Smooth muscle cell (in vitro differentiated cells): ENCODE measurements at regions not wholly inside any gene's neighbourhood (a gene's known extent, or its start where the extent isn't known, plus 50 kb on each side); places are given as distances from the start of the nearest gene placed in this dataset.

Experiments
- DNase-seq: peaks from one replicate; lab custom pipeline; 2025; ENCODE audit not compliant: unreplicated experiment; lab: John Stamatoyannopoulos, UW
- H2AFZ ChIP-seq: fragments of 200-600 bp; sonication (generic); 2 replicates; pipeline ENCODE4 v1.6.0; 2016; ENCODE audit warnings: antibody characterized with exemption, low read depth, mild to moderate bottlenecking
- H3F3A ChIP-seq: fragments of 200-600 bp; sonication (generic); 2 replicates; pipeline ENCODE4 v1.6.0; 2017; ENCODE audit warnings: antibody characterized with exemption, low read depth
- H3K27ac ChIP-seq: fragments of 200-600 bp; sonication (generic); 2 replicates; pipeline ENCODE4 v1.5.1; 2016; ENCODE audit warnings: low read depth, mild to moderate bottlenecking
- H3K27me3 ChIP-seq: fragments of 200-600 bp; sonication (generic); 2 replicates; pipeline ENCODE4 v1.6.1; 2016; ENCODE audit warnings: low read depth, mild to moderate bottlenecking
- H3K36me3 ChIP-seq: fragments of 200-600 bp; sonication (generic); 2 replicates; pipeline ENCODE4 v1.5.1; 2016; ENCODE audit warnings: low read depth
- H3K4me1 ChIP-seq: fragments of 200-600 bp; sonication (generic); 2 replicates; pipeline ENCODE4 v1.5.1; 2016; ENCODE audit warnings: low read depth
- H3K4me2 ChIP-seq: fragments of 200-600 bp; sonication (generic); 2 replicates; pipeline ENCODE4 v1.6.0; 2016; ENCODE audit warnings: mild to moderate bottlenecking
- H3K4me3 ChIP-seq: fragments of 200-600 bp; sonication (generic); 2 replicates; pipeline ENCODE4 v1.5.1; 2016; ENCODE audit warnings: mild to moderate bottlenecking
- H3K79me2 ChIP-seq: fragments of 200-600 bp; sonication (generic); 2 replicates; pipeline ENCODE4 v1.6.0; 2016; ENCODE audit warnings: low read depth, mild to moderate bottlenecking
- H3K9ac ChIP-seq: fragments of 200-600 bp; sonication (generic); 2 replicates; pipeline ENCODE4 v1.6.0; 2016; ENCODE audit warnings: low read depth
- H3K9me3 ChIP-seq: fragments of 200-600 bp; sonication (generic); replicated peaks from 2 replicates; pipeline ENCODE4 v1.5.1; 2016; ENCODE audit warnings: low read depth
- H4K20me1 ChIP-seq: fragments of 200-600 bp; sonication (generic); 2 replicates; pipeline ENCODE4 v1.6.0; 2016; ENCODE audit warnings: low read depth
- WGBS: methylation state at CpG from one replicate; pipeline ENCODE4 v1.1.7; 2016; ENCODE audit warnings: low lambda C conversion rate; 5-methylcytosine and 5-hydroxymethylcytosine counted together
- TF ChIP-seq, protein P1 (sequence below): fragments of 200-600 bp; sonication (generic); IDR thresholded peaks from 2 replicates; pipeline ENCODE4 v1.5.1; 2017; ENCODE audit warnings: borderline replicate concordance, mild to moderate bottlenecking, antibody characterized with exemption; ENCODE audit not compliant: insufficient read depth, poor library complexity, severe bottlenecking

- Histone ChIP-seq H3K79me2 (no peaks in the 10 kb centered on the region), H3K27me3 (peaks cover 44% of the 10 kb centered on the region), H3K9me3 (no peaks in the 10 kb centered on the region), H3K4me2 (no peak overlapping the region), H3K4me3 (no peak overlapping the region), H3F3A (no peaks in the 10 kb centered on the region), H2AFZ (no peak overlapping the region), H3K4me1 (no peaks in the 10 kb centered on the region), H3K27ac (no peak overlapping the region), H4K20me1 (no peaks in the 10 kb centered on the region), H3K36me3 (no peaks in the 10 kb centered on the region), H3K9ac (no peak overlapping the region)
- TF ChIP-seq, protein P1, sequence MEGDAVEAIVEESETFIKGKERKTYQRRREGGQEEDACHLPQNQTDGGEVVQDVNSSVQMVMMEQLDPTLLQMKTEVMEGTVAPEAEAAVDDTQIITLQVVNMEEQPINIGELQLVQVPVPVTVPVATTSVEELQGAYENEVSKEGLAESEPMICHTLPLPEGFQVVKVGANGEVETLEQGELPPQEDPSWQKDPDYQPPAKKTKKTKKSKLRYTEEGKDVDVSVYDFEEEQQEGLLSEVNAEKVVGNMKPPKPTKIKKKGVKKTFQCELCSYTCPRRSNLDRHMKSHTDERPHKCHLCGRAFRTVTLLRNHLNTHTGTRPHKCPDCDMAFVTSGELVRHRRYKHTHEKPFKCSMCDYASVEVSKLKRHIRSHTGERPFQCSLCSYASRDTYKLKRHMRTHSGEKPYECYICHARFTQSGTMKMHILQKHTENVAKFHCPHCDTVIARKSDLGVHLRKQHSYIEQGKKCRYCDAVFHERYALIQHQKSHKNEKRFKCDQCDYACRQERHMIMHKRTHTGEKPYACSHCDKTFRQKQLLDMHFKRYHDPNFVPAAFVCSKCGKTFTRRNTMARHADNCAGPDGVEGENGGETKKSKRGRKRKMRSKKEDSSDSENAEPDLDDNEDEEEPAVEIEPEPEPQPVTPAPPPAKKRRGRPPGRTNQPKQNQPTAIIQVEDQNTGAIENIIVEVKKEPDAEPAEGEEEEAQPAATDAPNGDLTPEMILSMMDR = no peak
- WGBS = 57% methylated on average over 4 of the region's 4 CpGs
- no peak for DNase-seq
Observed at GRCh38 chr20:22383156-22383555, 201.2 kb downstream of the FOXA2 start.

- H3K9ac ChIP-seq = no peak overlapping the region
- H4K20me1 ChIP-seq = no peaks in the 10 kb centered on the region
- no peak overlapping the region for H2AFZ ChIP-seq
- no peaks in the 10 kb centered on the region for H3K79me2 ChIP-seq
- no peak for DNase-seq
- H3K4me3 ChIP-seq = no peak overlapping the region
- TF ChIP-seq, protein P1 = no peak
- no peak overlapping the region for H3K27ac ChIP-seq
- no peaks in the 10 kb centered on the region for H3F3A ChIP-seq
- no peaks in the 10 kb centered on the region for H3K36me3 ChIP-seq
- 82% methylated on average over 6 of the region's 6 CpGs for WGBS
- peaks cover 40% of the 10 kb centered on the region for H3K27me3 ChIP-seq
- no peak overlapping the region for H3K4me2 ChIP-seq
- H3K4me1 ChIP-seq = no peaks in the 10 kb centered on the region
- no peaks in the 10 kb centered on the region for H3K9me3 ChIP-seq
Observed at GRCh38 chr20:22382742-22383141, 201.6 kb downstream of the FOXA2 start.

- Histone ChIP-seq H3K27ac (no peak overlapping the region), H3K4me2 (no peak overlapping the region), H3K27me3 (peaks cover 32% of the 10 kb centered on the region), H3K9ac (no peak overlapping the region), H3K9me3 (no peaks in the 10 kb centered on the region), H4K20me1 (no peaks in the 10 kb centered on the region), H3K4me1 (no peaks in the 10 kb centered on the region), H2AFZ (no peak overlapping the region), H3K36me3 (no peaks in the 10 kb centered on the region), H3K4me3 (no peak overlapping the region), H3F3A (no peaks in the 10 kb centered on the region), H3K79me2 (no peaks in the 10 kb centered on the region)
- TF ChIP-seq, protein P1 = no peak
- 71% methylated on average over 4 of the region's 4 CpGs for WGBS
- DNase-seq = no peak
Observed at GRCh38 chr20:22381812-22382416, 202.5 kb downstream of the FOXA2 start.

DNA sequence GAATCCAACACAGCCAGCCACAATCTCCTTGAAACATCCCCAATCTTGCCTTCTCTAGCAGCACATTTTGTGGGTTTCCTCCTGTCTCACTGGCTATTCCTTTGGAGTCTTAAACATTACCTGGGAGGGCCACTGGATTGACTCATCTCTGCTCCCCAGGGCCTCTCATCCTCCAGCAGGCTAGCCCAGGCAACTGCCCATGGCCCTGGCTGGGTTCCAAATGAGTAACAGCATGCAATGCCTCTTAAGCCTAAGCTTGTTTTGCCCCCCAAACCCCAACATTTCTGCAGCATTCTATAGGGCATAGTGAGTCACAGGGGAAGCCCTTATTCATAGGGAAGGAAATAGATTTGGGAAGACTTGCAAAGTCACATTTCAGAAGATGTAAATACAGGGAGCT lies 204.9 kb downstream of the FOXA2 start:
- Histone ChIP-seq H3F3A (no peaks in the 10 kb centered on the region), H3K27me3 (peaks cover 12% of the 10 kb centered on the region), H4K20me1 (no peaks in the 10 kb centered on the region), H3K4me1 (no peaks in the 10 kb centered on the region), H3K4me2 (no peak overlapping the region), H2AFZ (no peak overlapping the region), H3K9ac (no peak overlapping the region), H3K4me3 (no peak overlapping the region), H3K79me2 (no peaks in the 10 kb centered on the region), H3K27ac (no peak overlapping the region), H3K36me3 (no peaks in the 10 kb centered on the region), H3K9me3 (no peaks in the 10 kb centered on the region)
- TF ChIP-seq, protein P1 = no peak
- no peak for DNase-seq
